Lower leg skin (tissue), 3 donors: ENCODE measurements at regions not wholly inside any gene's neighbourhood (a gene's known extent, or its start where the extent isn't known, plus 50 kb on each side); places are given as distances from the start of the nearest gene placed in this dataset.

Experiments used
- CTCF ChIP-seq, 3 donors: fragments of 450-650 bp; IDR thresholded peaks; one replicate each; pipeline ENCODE4 v1.5.1; 2016; ENCODE audit warnings: antibody characterized with exemption in 3 of 3, mild to moderate bottlenecking in 3 of 3, moderate library complexity in 2 of 3
- POLR2A ChIP-seq, 2 donors: fragments of 450-650 bp; IDR thresholded peaks; one replicate each; pipeline ENCODE4 v1.6.1; 2016 to 2017; ENCODE audit warnings: antibody characterized with exemption in 2 of 2, mild to moderate bottlenecking in 1 of 2, moderate library complexity in 1 of 2

- TF ChIP-seq CTCF (IDR thresholded peaks at IDR 0.05) = no peak
- no peak for TF ChIP-seq POLR2A (IDR thresholded peaks at IDR 0.05)
These were observed 117.9 kb upstream of the SMAD3 start for GRCh38 chr15:66947471-66947870.
